ENCODE measurements at regions not wholly inside any gene's neighbourhood (a gene's known extent, or its start where the extent isn't known, plus 50 kb on each side); places are given as distances from the start of the nearest gene placed in this dataset.
"Not testable (repeated sequence)": the region's sequence is repeated elsewhere in the genome, so short reads cannot be mapped to it uniquely, and the experiment has no call there.

- not testable (repeated sequence) for TF ChIP-seq RAD21 (IDR thresholded peaks at IDR 0.05; ENCODE audit: low read depth); USF1 (IDR thresholded peaks at IDR 0.05); MAX (IDR thresholded peaks at IDR 0.05)
These were observed 66.1 kb upstream of the IZUMO1R start for GRCh38 chr11:94238154-94238735.

All from Ishikawa (cell line).